HG02885 (cell line): ENCODE measurements at regions not wholly inside any gene's neighbourhood (a gene's known extent, or its start where the extent isn't known, plus 50 kb on each side); places are given as distances from the start of the nearest gene placed in this dataset.

Experiments
- ATAC-seq: cut with Tn5 transposase; IDR thresholded peaks from one replicate; pipeline ENCODE4 v1.9.1; 2021; ENCODE audit warnings: mild to moderate bottlenecking; ENCODE audit not compliant: unreplicated experiment, poor library complexity

GRCh38 chr5:124593952-124594351, 152.5 kb downstream of the ZNF608 start:
- no peak for ATAC-seq

GRCh38 chr5:124592891-124593290, 153.5 kb downstream of the ZNF608 start:
- no peak for ATAC-seq

- no peak for ATAC-seq
Observed at GRCh38 chr5:124591583-124591982, 154.9 kb downstream of the ZNF608 start.

GRCh38 chr5:124590686-124591085, 155.8 kb downstream of the ZNF608 start:
- ATAC-seq: no peak

- no peak for ATAC-seq
Observed at GRCh38 chr5:124587280-124587679, 159.2 kb downstream of the ZNF608 start.

- peak; percentile 19 for ATAC-seq
Observed at GRCh38 chr5:124584991-124585715, 161.3 kb downstream of the ZNF608 start.

- ATAC-seq: peak; percentile 99
Observed at GRCh38 chr5:124583469-124584350, 162.7 kb downstream of the ZNF608 start.

GRCh38 chr5:124582561-124582840, 163.9 kb downstream of the ZNF608 start:
- no peak for ATAC-seq

- ATAC-seq: no peak
Observed at GRCh38 chr5:124581738-124582560, 164.5 kb downstream of the ZNF608 start.

GRCh38 chr5:124580925-124581737, 165.3 kb downstream of the ZNF608 start:
- no peak for ATAC-seq

- ATAC-seq: no peak
Observed at GRCh38 chr5:124580512-124580911, 165.9 kb downstream of the ZNF608 start.

GRCh38 chr5:124576848-124577409, 169.5 kb downstream of the ZNF608 start:
- peak; percentile 75 for ATAC-seq

- ATAC-seq: no peak
Observed at GRCh38 chr5:124575725-124576124, 170.7 kb downstream of the ZNF608 start.

GRCh38 chr5:124574521-124575436, 171.7 kb downstream of the ZNF608 start:
- ATAC-seq: no peak

GRCh38 chr5:124572971-124573370, 173.5 kb downstream of the ZNF608 start:
- ATAC-seq: no peak

GRCh38 chr5:124570285-124571035, 176.0 kb downstream of the ZNF608 start:
- no peak for ATAC-seq

- ATAC-seq: no peak
Observed at GRCh38 chr5:124566875-124567450, 179.5 kb downstream of the ZNF608 start.

- no peak for ATAC-seq
Observed at GRCh38 chr5:124561451-124561850, 185.0 kb downstream of the ZNF608 start.
